Transverse colon (tissue), 4 donors: ENCODE measurements at regions not wholly inside any gene's neighbourhood (a gene's known extent, or its start where the extent isn't known, plus 50 kb on each side); places are given as distances from the start of the nearest gene placed in this dataset.

ENCODE experiments used
- CTCF ChIP-seq, 5 experiments: fragments of 200-600 bp in 3 of 5; fragments of 450-650 bp in 2 of 5; sonication (generic) in 3 of 5; IDR thresholded peaks; 1 replicate in 2 of 5; 2 replicates in 3 of 5; pipeline ENCODE4 v1.5.1; 2016 to 2017; ENCODE audit warnings: antibody characterized with exemption in 5 of 5, inconsistent platforms in 3 of 5, mild to moderate bottlenecking in 2 of 5, moderate library complexity in 1 of 5
- POLR2A ChIP-seq: fragments of 450-650 bp; IDR thresholded peaks from one replicate; pipeline ENCODE4 v1.6.1; 2016; ENCODE audit warnings: antibody characterized with exemption, mild to moderate bottlenecking, moderate library complexity
- POLR2AphosphoS5 ChIP-seq, 3 donors: sonication (generic); formaldehyde crosslinking; IDR thresholded peaks; one replicate each; pipeline ENCODE4 v1.6.1; 2016; ENCODE audit warnings: antibody characterized with exemption in 3 of 3

- TF ChIP-seq POLR2A (no peak), POLR2AphosphoS5 (IDR thresholded peaks at IDR 0.05) (no peak), CTCF (IDR thresholded peaks at IDR 0.05) (no peak)
Observed at GRCh38 chr6:90973188-90973587, 386.3 kb upstream of the MAP3K7 start.
